ENCODE measurements at regions not wholly inside any gene's neighbourhood (a gene's known extent, or its start where the extent isn't known, plus 50 kb on each side); places are given as distances from the start of the nearest gene placed in this dataset.
"Not testable (repeated sequence)": the region's sequence is repeated elsewhere in the genome, so short reads cannot be mapped to it uniquely, and the experiment has no call there.

DNA sequence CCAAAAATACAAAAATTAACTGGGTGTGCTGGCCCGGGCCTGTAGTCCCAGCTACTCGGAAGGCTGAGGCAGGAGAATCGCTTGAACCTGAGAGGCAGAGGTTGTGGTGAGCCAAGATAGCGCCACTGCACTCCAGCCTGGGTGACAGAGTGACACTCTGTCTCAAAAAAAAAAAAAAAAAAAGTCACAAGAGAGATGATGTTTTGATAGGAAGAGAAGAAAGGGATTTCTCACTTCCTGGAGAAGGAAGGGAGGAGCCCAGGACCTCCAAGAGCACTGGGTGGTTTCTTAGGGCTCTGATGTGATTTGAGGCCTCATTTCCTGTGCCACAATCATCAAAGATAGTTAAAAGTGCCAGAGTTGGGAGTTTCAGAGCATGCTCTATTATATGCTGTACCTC is 1048.3 kb downstream of the BCL11B start:
- DNase-seq = not testable (repeated sequence)

DNA sequence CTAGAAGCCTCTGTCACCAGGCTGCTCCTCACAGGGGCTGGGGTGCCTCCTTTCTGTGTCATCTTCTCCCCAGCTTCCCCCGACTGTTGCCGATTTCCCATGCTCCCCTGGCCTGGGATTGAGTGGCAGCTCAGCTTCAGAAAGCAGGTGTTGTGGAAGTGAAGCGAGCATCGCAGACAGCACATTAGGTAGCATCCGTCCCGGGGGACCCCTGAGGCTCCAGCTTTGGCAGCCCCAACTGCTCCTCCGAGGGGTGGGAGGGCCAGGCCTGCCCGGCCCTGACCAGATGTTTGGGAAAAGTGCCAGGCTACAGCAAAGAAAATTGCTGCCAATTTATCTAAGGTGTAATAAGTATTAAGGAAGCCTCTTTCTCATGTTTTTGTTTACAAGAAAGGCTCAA is 1045.6 kb downstream of the BCL11B start:
- peak; percentile 38 for DNase-seq

GRCh38 chr14:98227000-98227726 is 1044.8 kb downstream of the BCL11B start:
- no peak for DNase-seq

GRCh38 chr14:98227727-98228111 is 1044.3 kb downstream of the BCL11B start:
- DNase-seq = no peak

- no peak for DNase-seq
These were observed 1042.2 kb downstream of the BCL11B start for GRCh38 chr14:98229656-98230366.

DNA sequence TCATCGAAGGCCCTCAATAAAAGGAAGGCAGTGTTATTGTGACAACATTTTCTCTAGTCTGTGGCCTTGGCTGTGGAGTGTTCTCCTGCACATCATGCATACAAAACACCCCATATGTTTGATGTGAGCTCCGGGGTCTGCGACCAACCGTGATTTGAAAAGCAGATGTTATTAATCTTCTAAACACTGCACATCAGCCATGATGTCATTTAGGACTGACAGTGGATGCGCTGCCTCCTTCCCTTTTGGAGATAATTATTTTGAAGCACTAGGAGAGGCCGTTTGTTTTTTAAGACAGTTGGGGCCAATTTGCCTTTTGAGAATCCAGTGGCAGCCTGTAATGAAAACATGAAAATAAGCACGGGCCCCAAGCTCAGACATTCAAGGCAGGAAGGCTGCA is 1041.6 kb downstream of the BCL11B start:
- DNase-seq = no peak

DNA sequence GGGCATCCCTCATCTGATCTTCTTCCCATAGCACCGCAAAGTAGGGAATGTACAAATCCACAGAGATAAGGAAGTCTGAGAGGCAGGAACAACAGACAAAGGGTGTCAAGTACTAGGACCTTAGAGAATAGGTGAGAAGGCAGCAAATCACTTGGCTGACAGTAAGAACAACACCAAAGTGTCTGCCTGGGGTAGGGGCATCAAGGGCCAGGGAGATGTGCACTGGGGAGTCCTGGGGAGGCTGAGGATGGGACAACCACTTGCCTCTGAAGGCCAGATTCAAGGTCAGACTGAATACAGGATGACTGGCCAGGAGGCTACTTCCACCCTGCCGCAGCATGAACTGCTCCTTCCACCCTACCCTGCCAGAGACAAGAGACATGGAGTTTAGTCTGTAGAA is 1040.8 kb downstream of the BCL11B start:
- DNase-seq = no peak

- no peak for DNase-seq
These were observed 1038.3 kb downstream of the BCL11B start for GRCh38 chr14:98233656-98234055.

- no peak for DNase-seq
These were observed 1037.8 kb downstream of the BCL11B start for GRCh38 chr14:98234208-98234607.

DNA sequence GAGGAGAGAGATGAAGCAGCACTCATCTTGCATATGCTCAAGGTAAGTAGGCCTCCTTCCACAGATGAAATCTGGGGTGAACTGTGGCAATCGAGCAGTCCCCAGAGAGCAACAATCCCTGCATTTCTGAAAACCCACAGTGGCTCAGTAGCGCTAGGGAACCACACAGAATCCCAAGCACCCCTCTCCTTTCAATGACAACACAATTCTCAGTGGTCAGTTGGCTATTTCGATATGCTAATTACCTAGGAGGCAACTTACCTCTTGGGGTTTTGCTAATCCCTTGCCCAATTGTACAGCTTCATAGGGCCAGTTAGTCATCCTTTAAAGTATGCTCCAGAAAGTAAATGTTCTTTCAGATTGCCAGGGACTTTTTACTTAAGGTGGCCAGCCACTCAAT is 1035.7 kb downstream of the BCL11B start:
- no peak for DNase-seq

DNA sequence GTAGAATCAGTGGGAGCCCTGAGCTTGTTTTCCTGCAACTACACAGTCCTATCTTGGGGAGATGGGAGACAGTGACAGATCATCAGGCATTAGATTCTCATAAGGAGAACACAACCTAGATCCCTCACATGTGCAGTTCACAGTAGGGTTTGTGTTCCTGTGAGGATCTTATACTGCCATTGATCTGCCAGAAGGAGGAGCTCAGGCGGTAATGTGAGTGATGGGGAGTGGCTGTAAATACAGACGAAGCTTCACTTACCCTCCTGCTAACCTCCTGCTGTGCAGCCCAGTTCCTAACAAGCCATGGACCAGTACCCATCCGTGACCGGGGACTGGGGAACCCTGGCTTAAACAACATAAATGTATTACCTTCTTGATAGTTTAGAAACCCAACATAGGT is 1034.1 kb downstream of the BCL11B start:
- no peak for DNase-seq

- DNase-seq = no peak
These were observed 1031.6 kb downstream of the BCL11B start for GRCh38 chr14:98240376-98240775.

GRCh38 chr14:98242903-98243302 is 1029.1 kb downstream of the BCL11B start:
- no peak for DNase-seq

GRCh38 chr14:98243332-98243731 is 1028.7 kb downstream of the BCL11B start:
- no peak for DNase-seq

DNA sequence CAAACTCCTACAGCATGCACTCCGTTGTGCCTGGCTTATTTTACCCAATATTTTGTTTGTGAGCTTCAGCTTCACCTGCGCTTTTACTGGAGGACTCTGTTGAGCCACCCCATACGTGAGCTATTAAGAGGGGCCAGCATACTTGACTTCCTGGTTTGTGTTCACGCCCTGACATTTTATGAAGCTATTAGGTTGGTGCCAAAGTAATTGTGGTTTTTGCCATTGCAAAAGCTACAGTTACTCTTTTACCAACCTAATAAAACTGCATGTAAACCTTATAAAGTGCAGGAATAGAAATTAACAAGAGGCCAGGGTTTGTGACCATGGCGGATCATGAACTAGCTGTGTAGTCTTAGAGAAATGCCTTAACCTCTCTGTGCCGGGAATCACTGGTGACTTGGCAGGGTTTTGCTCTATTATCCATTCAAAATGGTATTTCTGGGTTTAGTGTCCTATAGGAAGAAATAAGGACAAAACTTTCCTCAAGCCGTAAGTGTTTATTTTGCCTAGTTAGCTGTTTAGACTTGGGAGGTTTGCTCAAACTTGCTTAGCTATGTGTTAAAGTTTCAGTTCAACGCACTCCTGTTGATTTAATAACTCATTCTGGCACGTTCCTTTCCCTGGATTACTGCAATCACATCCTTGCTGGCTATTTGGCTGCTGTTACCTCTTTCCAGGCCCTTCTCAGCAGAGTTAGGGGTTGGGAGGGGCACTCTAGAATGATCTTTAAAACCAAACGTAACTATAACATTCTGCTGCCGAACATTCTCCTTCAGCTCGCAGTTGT is 1027.6 kb downstream of the BCL11B start:
- DNase-seq = no peak

GRCh38 chr14:98244966-98245569 is 1026.9 kb downstream of the BCL11B start:
- no peak for DNase-seq

GRCh38 chr14:98249057-98249456 is 1022.9 kb downstream of the BCL11B start:
- no peak for DNase-seq

DNA sequence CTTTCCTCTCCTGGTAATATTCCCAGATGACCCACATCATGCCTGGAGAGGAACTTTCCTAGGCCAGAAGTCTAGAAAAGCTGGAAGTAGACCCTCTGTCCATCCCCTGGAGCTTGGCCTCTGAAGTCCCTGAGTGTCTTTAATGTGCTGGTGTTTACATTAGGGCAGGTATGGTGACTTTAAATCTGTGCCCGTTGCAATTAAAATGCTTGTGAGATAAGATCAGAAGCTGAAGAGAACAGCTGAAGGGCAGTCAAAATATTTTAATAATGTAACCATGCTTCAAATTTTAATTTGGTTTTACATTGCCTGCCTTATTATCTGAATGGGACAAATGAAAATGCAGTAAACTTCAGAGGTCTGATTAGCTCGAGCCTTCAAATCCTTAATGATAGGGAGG is 1022.5 kb downstream of the BCL11B start:
- DNase-seq = no peak

DNA sequence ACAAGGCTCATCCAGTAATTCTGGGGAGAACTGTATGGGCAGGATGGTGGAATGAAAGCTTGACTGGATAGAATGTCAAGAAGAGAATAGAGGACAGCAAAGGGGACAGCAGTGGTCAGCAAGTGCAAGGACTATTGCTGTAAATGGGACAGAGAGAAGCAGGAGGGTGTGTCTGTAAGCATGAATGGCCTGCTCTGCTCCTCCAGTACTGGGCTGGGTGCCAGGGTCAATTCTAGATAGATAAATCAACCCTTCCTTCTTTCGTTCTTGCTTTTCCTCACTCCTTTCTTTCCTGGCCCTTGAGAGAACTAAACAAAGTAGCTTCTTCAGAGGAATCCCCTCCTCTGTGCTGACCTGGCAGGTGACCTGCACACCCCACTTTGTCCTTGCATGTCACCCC is 1019.2 kb downstream of the BCL11B start:
- DNase-seq = no peak

DNA sequence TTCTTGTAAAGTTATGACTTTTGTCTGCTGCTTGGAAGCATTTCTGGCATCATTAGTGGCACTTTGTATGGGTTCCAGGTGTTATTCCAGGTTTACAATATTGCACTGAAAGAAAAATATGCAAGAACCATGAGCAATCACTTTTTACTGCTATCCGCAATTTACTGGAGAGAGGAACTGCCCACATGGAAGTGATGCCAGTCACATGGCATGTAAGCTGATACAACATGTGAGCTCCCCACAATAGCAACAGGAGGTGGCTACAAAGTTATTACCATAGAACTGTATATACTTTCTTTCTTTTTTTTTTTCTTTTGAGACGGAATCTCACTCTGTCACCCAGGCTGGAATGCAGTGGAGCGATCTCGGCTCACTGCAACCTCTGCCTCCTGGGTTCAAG is 1012.1 kb downstream of the BCL11B start:
- DNase-seq = no peak

- DNase-seq = no peak
These were observed 1009.4 kb downstream of the BCL11B start for GRCh38 chr14:98262566-98262965.

DNA sequence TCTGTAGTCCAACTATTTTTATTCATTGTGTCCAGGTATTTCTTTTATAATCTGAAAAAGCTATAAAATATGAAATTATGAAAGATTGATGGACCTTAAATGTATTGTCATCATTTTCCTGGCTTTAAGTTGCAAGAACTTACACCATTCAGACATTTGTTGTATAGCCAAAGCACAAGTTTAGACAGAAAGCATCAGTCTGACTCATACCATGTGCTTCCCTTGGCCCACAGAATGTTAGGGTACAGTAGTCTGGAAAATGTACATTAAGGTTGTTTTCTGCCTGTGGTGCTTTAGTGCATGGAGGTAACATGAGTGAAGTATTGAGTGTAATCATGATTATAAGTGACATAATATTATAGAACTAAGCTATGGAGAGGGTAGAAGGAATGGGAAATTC is 1002.5 kb downstream of the BCL11B start:
- no peak for DNase-seq

DNA sequence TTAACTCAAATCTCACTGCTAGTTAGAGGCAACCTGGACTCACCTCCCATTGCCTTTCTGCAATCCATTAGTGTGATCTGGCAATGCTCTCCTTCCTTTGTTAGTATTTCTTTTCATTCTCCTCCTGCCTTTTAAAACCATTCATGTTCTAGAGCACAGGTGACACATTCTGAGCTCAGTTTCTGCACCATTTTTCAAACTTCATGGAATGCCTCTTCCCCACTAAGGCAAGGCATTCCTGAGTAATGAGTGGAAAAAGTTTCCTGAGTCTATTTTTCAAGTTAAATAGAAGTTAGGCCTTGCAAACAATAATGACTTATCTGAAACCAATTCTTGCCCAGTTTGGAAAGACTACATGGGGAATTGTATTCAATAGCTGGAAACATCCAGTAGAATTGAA is 1001.8 kb downstream of the BCL11B start:
- DNase-seq = no peak

DNA sequence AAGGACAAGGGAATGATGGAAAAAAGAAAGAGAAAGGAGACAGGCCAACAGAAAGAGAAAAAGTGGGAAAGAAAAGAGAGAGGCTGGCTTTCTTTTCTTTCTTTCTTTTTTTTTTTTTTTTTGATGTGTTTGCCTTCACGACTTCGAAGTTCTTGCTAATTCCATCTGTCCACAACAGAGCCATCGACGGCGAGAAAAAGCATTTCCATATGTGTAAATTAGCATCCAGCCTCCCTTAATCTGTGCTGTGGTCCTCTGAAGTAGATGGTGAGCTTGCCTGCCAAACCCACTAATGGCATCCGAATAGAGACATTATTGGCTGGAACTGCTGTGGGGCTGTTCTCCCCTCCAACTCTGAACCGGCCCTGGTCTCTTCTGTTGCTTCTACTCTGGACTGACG is 997.4 kb downstream of the BCL11B start:
- DNase-seq = no peak

Data from NCI-H1105 treated with DMSO at 0.1 percent for 48 hours (cell line).